HG03457 (cell line): ENCODE measurements at regions not wholly inside any gene's neighbourhood (a gene's known extent, or its start where the extent isn't known, plus 50 kb on each side); places are given as distances from the start of the nearest gene placed in this dataset.

ENCODE experiments used
- ATAC-seq: cut with Tn5 transposase; IDR thresholded peaks from one replicate; pipeline ENCODE4 v1.9.1; 2021; ENCODE audit warnings: moderate number of reproducible peaks; ENCODE audit not compliant: unreplicated experiment

GRCh38 chr14:36465178-36465577 lies 54.9 kb downstream of the NKX2-1 start:
- ATAC-seq: no peak

DNA sequence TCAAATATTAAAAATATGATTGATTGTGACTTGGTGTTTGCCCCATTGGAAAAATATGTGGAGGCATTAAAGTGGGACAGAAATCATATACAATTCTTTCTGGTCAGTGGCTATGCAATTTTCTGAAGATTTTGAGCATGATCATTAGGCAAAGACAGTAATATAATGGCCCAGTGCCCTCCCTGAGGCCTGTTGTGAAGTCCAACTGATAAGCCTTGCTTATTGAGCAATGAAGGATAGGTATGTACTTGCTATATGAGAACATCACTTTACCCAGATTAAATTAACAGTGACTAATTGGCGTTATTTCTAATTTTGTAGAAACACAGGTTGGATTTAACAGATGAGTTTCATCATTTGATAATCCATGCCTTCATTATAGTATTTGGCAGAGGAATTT lies 57.1 kb downstream of the NKX2-1 start:
- ATAC-seq: no peak

DNA sequence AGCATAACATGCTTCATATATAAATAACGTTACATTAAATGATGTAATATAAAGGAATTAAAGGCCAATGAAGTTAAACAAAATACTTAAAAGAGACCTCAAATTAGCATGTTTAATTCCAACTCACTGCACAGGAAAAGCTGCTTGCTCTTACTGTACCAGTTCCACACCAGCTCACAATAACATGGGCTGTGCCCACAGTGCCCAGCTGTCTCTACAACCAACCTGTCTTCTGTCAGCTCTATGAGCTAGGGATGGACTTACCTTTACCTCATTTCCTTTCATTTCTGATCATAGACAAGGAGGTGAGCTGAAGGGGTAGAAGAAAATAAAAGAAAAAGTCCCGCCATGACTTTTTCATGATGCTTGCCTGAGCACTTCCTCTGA lies 64.8 kb downstream of the NKX2-1 start:
- no peak for ATAC-seq

GRCh38 chr14:36454599-36455240 lies 65.3 kb downstream of the NKX2-1 start:
- no peak for ATAC-seq

DNA sequence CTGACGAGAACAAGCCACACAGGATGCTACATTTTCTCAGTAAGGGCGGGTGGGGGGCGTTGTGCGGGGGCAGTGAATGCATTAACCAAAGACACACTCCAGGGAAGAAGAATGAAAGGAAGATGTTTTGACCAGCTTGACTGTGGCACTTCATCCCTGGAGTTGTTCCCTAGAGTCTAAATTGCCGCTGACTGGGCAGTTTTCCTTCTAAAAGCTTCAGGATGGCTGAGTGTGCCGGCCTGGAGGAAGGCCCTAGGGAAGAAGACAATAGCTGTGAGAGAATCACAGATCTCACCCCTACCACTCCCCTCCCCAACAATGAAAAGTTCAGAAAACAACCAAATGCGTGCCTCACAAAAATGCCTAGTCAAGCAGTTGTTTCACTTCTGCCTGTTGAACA lies 67.2 kb downstream of the NKX2-1 start:
- ATAC-seq: no peak

- ATAC-seq: no peak
Observed at GRCh38 chr14:36451310-36452065, 68.5 kb downstream of the NKX2-1 start.

DNA sequence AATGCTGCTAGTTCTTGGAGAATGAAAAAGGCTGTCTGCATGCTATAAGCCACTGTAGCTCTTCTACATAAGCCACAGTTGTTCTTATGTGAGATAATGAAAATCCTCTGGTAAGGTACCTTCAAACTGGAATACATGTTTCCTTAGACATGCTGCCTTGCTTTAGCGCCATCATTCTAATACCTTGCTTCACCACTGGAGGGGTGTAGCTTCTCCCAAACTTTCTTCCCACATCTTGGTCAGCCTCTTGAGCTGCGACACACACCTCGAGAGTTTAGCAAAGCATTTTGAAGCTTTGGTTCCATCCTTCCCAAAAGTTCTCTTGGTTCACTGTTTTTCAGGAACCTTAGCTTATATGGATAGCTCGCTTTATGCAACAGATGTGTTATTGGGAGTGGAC lies 69.5 kb downstream of the NKX2-1 start:
- ATAC-seq: no peak

- ATAC-seq: no peak
Observed at GRCh38 chr14:36449903-36450302, 70.1 kb downstream of the NKX2-1 start.

DNA sequence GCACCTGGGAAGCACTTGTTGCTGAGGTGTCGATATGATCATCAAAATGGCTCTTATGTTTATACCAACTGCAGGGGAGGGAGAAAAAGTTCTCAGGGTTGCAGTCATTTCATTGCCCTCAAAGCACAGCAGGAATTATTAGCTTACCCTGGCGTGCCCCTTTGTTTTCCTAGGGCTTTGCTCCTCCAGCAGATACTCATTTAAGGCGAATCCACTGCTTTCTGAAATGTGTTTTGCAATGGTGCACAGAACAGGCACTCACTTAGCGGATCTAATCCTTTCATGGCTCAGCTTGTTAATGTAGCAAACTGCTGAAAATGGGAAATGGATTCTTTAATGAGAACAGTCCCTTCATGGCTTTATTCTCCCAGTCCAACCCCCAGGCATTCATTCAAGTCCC lies 76.7 kb downstream of the NKX2-1 start:
- ATAC-seq: no peak

DNA sequence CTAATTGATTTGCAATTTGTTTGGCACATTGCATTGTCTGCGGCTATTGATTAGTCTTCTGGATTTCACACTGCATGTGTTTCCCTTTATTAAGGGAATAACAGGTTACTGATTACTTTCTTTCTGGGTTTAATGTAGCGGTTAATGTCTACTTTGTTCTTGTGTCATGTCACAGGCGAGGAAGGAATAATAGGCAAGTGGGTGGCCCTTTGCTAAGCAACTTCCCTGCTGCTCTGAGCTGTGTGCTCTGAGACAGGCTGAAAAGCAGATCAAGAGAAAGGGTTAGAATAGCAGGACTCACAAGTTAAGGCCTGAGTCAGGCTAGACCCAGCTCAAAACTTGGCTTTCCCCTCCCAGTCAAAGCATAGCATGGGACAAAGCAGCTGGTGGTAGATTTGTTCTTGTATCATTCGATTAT lies 77.2 kb downstream of the NKX2-1 start:
- no peak for ATAC-seq

- ATAC-seq: no peak
Observed at GRCh38 chr14:36441283-36441682, 78.7 kb downstream of the NKX2-1 start.

DNA sequence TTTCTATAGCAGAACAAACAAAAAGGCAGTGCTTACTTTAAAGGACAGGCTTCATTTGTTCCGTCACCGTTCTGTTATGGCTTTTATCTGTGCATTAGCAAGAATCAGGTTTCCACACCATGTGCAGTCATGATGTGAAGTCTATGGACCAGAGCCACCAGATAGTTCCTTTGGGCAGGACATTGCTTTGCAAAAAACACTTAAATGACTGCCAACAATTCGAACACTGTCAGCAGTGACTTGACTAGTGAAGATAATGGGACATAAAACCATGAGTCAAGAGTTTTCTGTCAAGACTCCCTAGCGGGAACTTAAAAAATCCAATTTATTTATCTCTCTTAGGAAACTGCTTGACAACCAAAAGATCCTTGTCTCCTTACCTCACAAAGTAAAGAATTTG lies 80.3 kb downstream of the NKX2-1 start:
- ATAC-seq: no peak

DNA sequence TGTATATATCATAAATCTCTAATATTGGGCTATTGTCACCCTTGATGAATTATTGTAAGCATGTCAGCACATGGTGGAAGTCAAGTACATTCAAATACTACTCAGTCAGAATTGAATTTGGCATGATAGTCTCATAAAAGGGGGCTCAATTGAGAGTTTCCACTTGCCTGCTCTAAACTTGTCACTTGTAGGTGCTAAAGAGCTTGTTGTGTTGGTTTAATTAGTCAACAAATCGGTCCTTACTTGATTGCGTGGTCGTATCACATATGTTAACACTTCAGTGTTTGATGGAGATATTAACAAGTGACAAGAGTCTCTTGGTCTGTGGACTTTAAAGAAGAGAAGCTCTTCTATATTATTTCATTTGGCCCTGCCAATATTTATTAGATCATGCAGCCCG lies 81.1 kb downstream of the NKX2-1 start:
- ATAC-seq: no peak

GRCh38 chr14:36430662-36431084 lies 89.4 kb downstream of the NKX2-1 start:
- ATAC-seq: no peak

GRCh38 chr14:36430169-36430568 lies 89.9 kb downstream of the NKX2-1 start:
- no peak for ATAC-seq

GRCh38 chr14:36429692-36430091 lies 90.3 kb downstream of the NKX2-1 start:
- no peak for ATAC-seq

DNA sequence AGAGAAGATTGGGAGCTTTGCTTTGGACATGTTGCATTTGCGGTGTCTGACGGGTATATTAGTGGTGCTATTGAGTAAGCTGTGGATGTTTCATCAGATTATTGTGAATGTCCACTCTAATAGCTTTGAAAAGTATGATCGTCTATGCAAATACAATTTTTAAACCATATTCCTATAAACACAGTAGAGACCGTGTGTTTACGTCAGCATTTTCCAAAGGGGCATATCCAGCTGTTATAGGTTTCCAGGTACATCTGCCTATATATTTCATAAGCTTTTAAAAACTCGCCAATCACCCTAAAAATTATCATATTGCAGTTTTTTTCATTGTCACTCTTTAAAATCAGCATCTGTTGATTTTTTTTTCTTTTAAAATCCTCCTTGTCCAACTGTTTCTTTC lies 91.7 kb downstream of the NKX2-1 start:
- ATAC-seq: no peak

DNA sequence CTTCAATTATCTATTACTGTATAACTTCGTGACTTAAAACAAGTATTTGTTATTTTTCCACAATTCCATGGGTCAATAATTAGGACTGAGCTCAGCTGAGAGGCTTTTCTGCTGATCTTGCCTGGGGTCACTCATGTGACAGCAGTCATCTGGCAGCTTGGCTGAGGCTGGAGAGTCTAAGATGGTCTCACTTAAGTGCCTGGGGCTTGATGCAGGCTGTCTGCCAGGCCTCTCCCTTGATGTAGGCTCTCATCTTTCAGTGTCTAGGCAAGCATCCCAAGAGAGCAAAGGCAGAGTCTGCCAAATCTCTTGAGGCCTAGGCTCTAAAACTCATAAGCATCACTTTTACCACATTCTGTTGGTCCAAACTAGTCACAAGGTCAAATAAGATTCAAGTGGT lies 93.2 kb downstream of the NKX2-1 start:
- no peak for ATAC-seq

GRCh38 chr14:36426113-36426512 lies 93.9 kb downstream of the NKX2-1 start:
- ATAC-seq: no peak

DNA sequence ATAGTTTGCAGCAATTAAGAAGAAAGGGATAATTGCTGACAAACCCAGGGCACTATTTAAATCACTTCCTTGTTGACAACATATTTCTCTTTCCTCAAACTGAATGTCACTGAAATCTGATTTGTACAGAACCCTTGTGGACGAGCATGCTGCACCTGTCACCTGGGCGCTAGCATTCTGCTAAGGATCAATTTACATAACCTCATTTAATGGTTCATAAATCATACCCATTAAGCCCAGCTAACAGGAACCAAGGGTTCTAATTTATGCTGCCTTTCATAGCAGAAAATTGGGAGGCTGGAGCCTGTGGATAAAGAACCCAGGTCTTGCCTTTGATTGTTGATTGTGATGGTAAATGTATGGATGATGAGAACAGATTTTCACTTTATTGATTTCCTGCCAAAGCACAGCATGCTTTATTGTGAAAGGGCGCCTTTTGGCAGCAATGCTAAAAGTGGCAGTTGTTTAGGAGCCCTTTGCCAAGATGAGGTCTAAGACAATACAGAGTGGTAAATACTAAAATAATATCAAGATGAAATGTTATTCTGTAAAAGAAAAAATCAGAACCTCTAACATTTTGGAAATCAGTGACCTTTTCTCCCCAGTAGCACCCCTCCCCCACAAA lies 95.4 kb downstream of the NKX2-1 start:
- ATAC-seq: no peak

DNA sequence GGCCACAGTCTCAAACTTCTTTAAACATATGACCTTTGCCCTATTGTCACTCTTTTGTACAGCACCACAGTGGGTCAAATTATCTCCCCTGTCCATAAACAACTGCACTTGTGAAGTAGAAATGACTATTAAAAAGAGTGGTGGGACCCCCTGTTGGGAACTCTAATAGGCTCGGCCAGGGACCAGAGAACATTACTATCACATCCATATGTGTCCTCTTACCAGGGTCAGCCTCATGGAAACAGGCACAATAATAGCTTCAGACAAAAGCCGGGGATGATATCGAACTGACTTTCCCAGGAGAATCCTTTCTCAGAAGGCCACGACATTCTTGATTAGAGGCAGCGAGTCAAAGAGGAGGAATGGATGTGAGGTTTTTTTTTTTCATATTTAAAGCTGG lies 96.6 kb downstream of the NKX2-1 start:
- ATAC-seq: no peak

GRCh38 chr14:36420149-36420687 lies 99.8 kb upstream of the MBIP start:
- ATAC-seq: no peak
